PC-9 (cell line): ENCODE measurements at regions not wholly inside any gene's neighbourhood (a gene's known extent, or its start where the extent isn't known, plus 50 kb on each side); places are given as distances from the start of the nearest gene placed in this dataset.
"Not testable (repeated sequence)": the region's sequence is repeated elsewhere in the genome, so short reads cannot be mapped to it uniquely, and the experiment has no call there.

ENCODE experiments used
- BruUV-seq: library from RNA; stranded (reverse); fragments of 400-500 nt; replicated peaks from 2 replicates; lab custom pipeline; 2021; lab: Mats Ljungman, UMichigan
- CTCF ChIA-PET: fragments of 300-600 bp; sonication (Branson Sonifier 250); formaldehyde crosslinking; loops from one replicate; lab custom pipeline; 2022; ENCODE audit warnings: antibody characterized with exemption; lab: Charles Lee
- POLR2A ChIA-PET: fragments of 300-600 bp; sonication (Branson Sonifier 250); formaldehyde crosslinking; loops from one replicate; lab custom pipeline; 2022; ENCODE audit warnings: antibody characterized with exemption; ENCODE audit not compliant: unreplicated experiment; lab: Charles Lee
- DNase-seq, 2 experiments: peaks; one replicate each; pipeline versions ENCODE4 v3.0.0 to v3.0.0-alpha.2; 2015 to 2022; ENCODE audit warnings: mixed read lengths in 1 of 2
- H2AFZ ChIP-seq: fragments of 200-600 bp; sonication (generic); 2 replicates; pipeline ENCODE4 v1.8.1; 2017; ENCODE audit warnings: antibody characterized with exemption
- H3F3A ChIP-seq: fragments of 200-600 bp; sonication (generic); 2 replicates; pipeline ENCODE4 v1.8.1; 2017; ENCODE audit warnings: antibody characterized with exemption, mild to moderate bottlenecking, low read depth; ENCODE audit not compliant: insufficient read depth
- H3K27ac ChIP-seq: fragments of 200-600 bp; sonication (generic); 2 replicates; pipeline ENCODE4 v1.6.1; 2016; ENCODE audit warnings: mixed run types
- H3K27me3 ChIP-seq: fragments of 200-600 bp; sonication (generic); 2 replicates; pipeline ENCODE4 v1.6.1; 2016; ENCODE audit warnings: low read depth, mixed run types; ENCODE audit not compliant: insufficient read depth
- H3K36me3 ChIP-seq: fragments of 200-600 bp; sonication (generic); 2 replicates; pipeline ENCODE4 v1.6.1; 2016; ENCODE audit warnings: low read depth, mixed run types
- H3K4me1 ChIP-seq: fragments of 200-600 bp; sonication (generic); replicated peaks from 2 replicates; pipeline ENCODE4 v1.6.1; 2016; ENCODE audit warnings: mixed run types; ENCODE audit not compliant: insufficient read depth
- H3K4me2 ChIP-seq: fragments of 200-600 bp; sonication (generic); 2 replicates; pipeline ENCODE4 v1.6.1; 2017; ENCODE audit warnings: mixed run types
- H3K4me3 ChIP-seq: fragments of 200-600 bp; sonication (generic); 2 replicates; pipeline ENCODE4 v1.6.1; 2016; ENCODE audit warnings: mixed run types
- H3K79me2 ChIP-seq: fragments of 200-600 bp; sonication (generic); 2 replicates; pipeline ENCODE4 v1.6.1; 2017; ENCODE audit warnings: low read depth, mixed run types
- H3K9me2 ChIP-seq: fragments of 200-600 bp; sonication (generic); 2 replicates; pipeline ENCODE4 v1.8.1; 2017; ENCODE audit warnings: mild to moderate bottlenecking; ENCODE audit not compliant: insufficient read depth
- H3K9me3 ChIP-seq: fragments of 200-600 bp; sonication (generic); 2 replicates; pipeline ENCODE4 v1.8.1; 2016; ENCODE audit warnings: low read depth; ENCODE audit not compliant: insufficient read depth
- H4K20me1 ChIP-seq: fragments of 200-600 bp; sonication (generic); 2 replicates; pipeline ENCODE4 v1.8.1; 2017; ENCODE audit not compliant: insufficient read depth
- CTCF ChIP-seq: fragments of 200-600 bp; sonication (generic); conservative IDR thresholded peaks from 2 replicates; pipeline ENCODE4 v1.6.1; 2017; ENCODE audit warnings: mixed run types, antibody characterized with exemption, mild to moderate bottlenecking, moderate library complexity
- EZH2 ChIP-seq: fragments of 200-600 bp; sonication (generic); IDR thresholded peaks from 2 replicates; pipeline ENCODE4 v1.8.0; 2017; ENCODE audit warnings: antibody characterized with exemption, low read depth
- intact Hi-C: fragments of 100-400 bp; cut with micrococcal nuclease; formaldehyde crosslinking; loops from one replicate; pipeline ENCODE4 v1.10.0; 2022; ENCODE audit not compliant: unreplicated experiment

- DNase-seq, result no peak
- Histone ChIP-seq H3K27ac (no peak overlapping the region), H4K20me1 (no peaks in the 10 kb centered on the region), H3K79me2 (no peaks in the 10 kb centered on the region), H3K36me3 (no peaks in the 10 kb centered on the region), H3K4me2 (no peak overlapping the region), H3K9me3 (0 out of 2 replicates have a peak, but pooled peaks cover 3% of the 10 kb centered on the region), H3K4me1 (no peaks in the 10 kb centered on the region), H3K4me3 (no peak overlapping the region), H3F3A (no peaks in the 10 kb centered on the region), H3K27me3 (no peaks in the 10 kb centered on the region), H2AFZ (no peak overlapping the region), H3K9me2 (no peaks in the 10 kb centered on the region)
- CTCF ChIA-PET, result no interaction called here
- POLR2A ChIA-PET, result no interaction called here
- BruUV-seq, result no TSS peak
- intact Hi-C loops, result no loop called here
- TF ChIP-seq CTCF (no peak), EZH2 (no peak)
Observed at GRCh38 chr6:122931916-122932315, 64.1 kb upstream of the CLVS2 start.

DNA sequence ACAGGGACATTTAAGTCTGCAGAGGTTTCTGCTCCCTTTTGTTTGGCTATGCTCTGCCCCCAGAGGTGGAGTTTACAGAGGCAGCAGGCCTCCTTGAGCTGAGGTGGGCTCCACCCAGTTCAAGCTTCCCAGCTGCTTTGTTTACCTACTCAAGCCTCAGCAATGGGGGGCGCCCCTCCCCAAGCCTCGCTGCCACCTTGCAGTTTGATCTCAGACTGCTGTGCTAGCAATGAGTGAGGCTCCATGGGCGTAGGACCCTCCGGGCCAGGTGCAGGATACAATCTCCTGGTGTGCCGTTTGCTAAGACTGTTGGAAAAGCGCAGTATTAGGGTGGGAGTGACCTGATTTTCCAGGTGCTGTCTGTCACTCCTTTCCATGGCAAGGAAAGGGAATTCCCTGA, 51.1 kb upstream of the CLVS2 start:
- H2AFZ ChIP-seq, H3K79me2 ChIP-seq, H3K36me3 ChIP-seq, H3K9me3 ChIP-seq, H4K20me1 ChIP-seq, POLR2A ChIA-PET, H3K27ac ChIP-seq, CTCF ChIA-PET, H3K4me2 ChIP-seq, BruUV-seq, H3F3A ChIP-seq, H3K4me1 ChIP-seq, intact Hi-C loops, H3K9me2 ChIP-seq, DNase-seq, H3K4me3 ChIP-seq, H3K27me3 ChIP-seq: not testable (repeated sequence)
